K562 (cell line): ENCODE measurements at regions not wholly inside any gene's neighbourhood (a gene's known extent, or its start where the extent isn't known, plus 50 kb on each side); places are given as distances from the start of the nearest gene placed in this dataset.

Experiments used
- HDAC2 ChIP-seq: fragments of 450-650 bp; IDR thresholded peaks from 2 replicates; pipeline ENCODE4 v1.6.1; 2016; ENCODE audit warnings: mild to moderate bottlenecking
- MED1 ChIP-seq: sonication (generic); formaldehyde crosslinking; IDR thresholded peaks from 2 replicates; pipeline ENCODE4 v1.8.1; 2023; ENCODE audit warnings: missing genetic modification reagents, borderline replicate concordance
- MXD1 ChIP-seq: fragments of 250-450 bp; sonication (Bioruptor Pico); IDR thresholded peaks from 2 replicates; pipeline ENCODE4 v1.8.0; 2021; ENCODE audit warnings: borderline replicate concordance, mild to moderate bottlenecking, moderate library complexity; ENCODE audit not compliant: poor library complexity, severe bottlenecking
- TEAD2 ChIP-seq: fragments of 450-650 bp; IDR thresholded peaks from 2 replicates; pipeline ENCODE4 v1.6.1; 2016; ENCODE audit warnings: missing genetic modification characterization, control low read depth, missing compliant biosample characterization
- THAP12 ChIP-seq: fragments of 250-450 bp; sonication (Bioruptor Pico); IDR thresholded peaks from 2 replicates; pipeline ENCODE4 v1.9.0; 2021; ENCODE audit warnings: mild to moderate bottlenecking, inconsistent platforms
- TF ChIP-seq, protein P1 (sequence below): fragments of 250-450 bp; sonication (Bioruptor Pico); IDR thresholded peaks from 2 replicates; pipeline ENCODE4 v1.5.1; 2021; ENCODE audit warnings: mild to moderate bottlenecking

- TF ChIP-seq, protein P1, sequence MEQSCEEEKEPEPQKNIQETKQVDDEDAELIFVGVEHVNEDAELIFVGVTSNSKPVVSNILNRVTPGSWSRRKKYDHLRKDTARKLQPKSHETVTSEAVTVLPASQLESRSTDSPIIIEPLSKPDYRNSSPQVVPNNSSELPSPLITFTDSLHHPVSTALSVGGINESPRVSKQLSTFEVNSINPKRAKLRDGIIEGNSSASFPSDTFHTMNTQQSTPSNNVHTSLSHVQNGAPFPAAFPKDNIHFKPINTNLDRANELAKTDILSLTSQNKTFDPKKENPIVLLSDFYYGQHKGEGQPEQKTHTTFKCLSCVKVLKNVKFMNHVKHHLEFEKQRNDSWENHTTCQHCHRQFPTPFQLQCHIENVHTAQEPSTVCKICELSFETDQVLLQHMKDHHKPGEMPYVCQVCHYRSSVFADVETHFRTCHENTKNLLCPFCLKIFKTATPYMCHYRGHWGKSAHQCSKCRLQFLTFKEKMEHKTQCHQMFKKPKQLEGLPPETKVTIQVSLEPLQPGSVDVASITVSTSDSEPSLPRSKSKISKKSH (CRISPR knock-in tag), result no peak
- TF ChIP-seq MED1 (no peak), HDAC2 (no peak), THAP12 (no peak), TEAD2 (tag) (no peak), MXD1 (CRISPR knock-in tag) (no peak)
These were observed 338.7 kb upstream of the ARID1B start (continued) for GRCh38 chr6:156438350-156438923.
